ENCODE measurements at regions not wholly inside any gene's neighbourhood (a gene's known extent, or its start where the extent isn't known, plus 50 kb on each side); places are given as distances from the start of the nearest gene placed in this dataset.

- TF ChIP-seq CTCF (IDR thresholded peaks at IDR 0.05) (no peak), POLR2A (IDR thresholded peaks at IDR 0.05) (no peak)
These were observed 69.7 kb upstream of the ITGA11 start for GRCh38 chr15:68501616-68502015.

Data from heart left ventricle (tissue), 13 donors.